CD8-positive, alpha-beta memory T cell (primary cell): ENCODE measurements at regions not wholly inside any gene's neighbourhood (a gene's known extent, or its start where the extent isn't known, plus 50 kb on each side); places are given as distances from the start of the nearest gene placed in this dataset.
"Not testable (repeated sequence)": the region's sequence is repeated elsewhere in the genome, so short reads cannot be mapped to it uniquely, and the experiment has no call there.

Experiments
- CTCF ChIA-PET: fragments of 350-600 bp; sonication (Branson Sonifier 250); formaldehyde crosslinking; loops from one replicate; lab custom pipeline; 2021; ENCODE audit warnings: antibody characterized with exemption; lab: Charles Lee
- POLR2A ChIA-PET: fragments of 350-600 bp; sonication (Branson Sonifier 250); formaldehyde crosslinking; loops from one replicate; lab custom pipeline; 2021; ENCODE audit warnings: antibody characterized with exemption; lab: Charles Lee
- DNase-seq, 5 donors: peaks; one replicate each; pipeline versions ENCODE4 v3.0.0 to v3.0.0-alpha.2; 2020 to 2022; ENCODE audit warnings: mixed read lengths in 1 of 5
- H3K27ac ChIP-seq: one replicate; pipeline ENCODE4 v1.7.0; 2013; ENCODE audit warnings: low read depth, mild to moderate bottlenecking, low read length, moderate library complexity
- H3K27me3 ChIP-seq: 2 replicates; pipeline ENCODE4 v1.7.0; 2013; ENCODE audit warnings: low read length, mild to moderate bottlenecking; ENCODE audit not compliant: insufficient read depth, poor library complexity, severe bottlenecking
- H3K36me3 ChIP-seq: 2 replicates; pipeline ENCODE4 v1.7.0; 2013; ENCODE audit warnings: mild to moderate bottlenecking, low read length, moderate library complexity; ENCODE audit not compliant: insufficient read depth
- H3K4me1 ChIP-seq: 2 replicates; pipeline ENCODE4 v1.7.0; 2013; ENCODE audit warnings: mild to moderate bottlenecking, low read length, moderate library complexity; ENCODE audit not compliant: insufficient read depth
- H3K4me3 ChIP-seq: 2 replicates; pipeline ENCODE4 v1.7.0; 2013; ENCODE audit warnings: mild to moderate bottlenecking, low read length
- H3K9me3 ChIP-seq: 2 replicates; pipeline ENCODE4 v1.7.0; 2013; ENCODE audit warnings: mild to moderate bottlenecking, low read length
- H3K27ac Mint-ChIP-seq, 8 donors: one replicate each; pipeline ENCODE4 v1.8.0; 2020 to 2021; ENCODE audit warnings: mixed read lengths in 8 of 8, mild to moderate bottlenecking in 6 of 8, inconsistent platforms in 3 of 8, moderate library complexity in 3 of 8
- H3K27me3 Mint-ChIP-seq, 2 donors: one replicate each; pipeline ENCODE4 v1.8.0; 2020 to 2021; ENCODE audit warnings: mixed read lengths in 2 of 2, mild to moderate bottlenecking in 1 of 2, moderate library complexity in 1 of 2
- H3K36me3 Mint-ChIP-seq, 3 donors: one replicate each; pipeline ENCODE4 v1.8.0; 2020 to 2021; ENCODE audit warnings: mixed read lengths in 3 of 3, inconsistent platforms in 1 of 3, mild to moderate bottlenecking in 1 of 3
- H3K4me1 Mint-ChIP-seq, 3 donors: one replicate each; pipeline ENCODE4 v1.8.0; 2020 to 2021; ENCODE audit warnings: mixed read lengths in 3 of 3, inconsistent platforms in 1 of 3, mild to moderate bottlenecking in 1 of 3
- H3K4me3 Mint-ChIP-seq, 7 donors: one replicate each; pipeline ENCODE4 v1.8.0; 2020 to 2021; ENCODE audit warnings: mixed read lengths in 7 of 7, mild to moderate bottlenecking in 6 of 7, moderate library complexity in 4 of 7, inconsistent platforms in 2 of 7
- H3K9me3 Mint-ChIP-seq, 5 donors: one replicate each; pipeline ENCODE4 v1.8.0; 2020 to 2022; ENCODE audit warnings: mixed read lengths in 5 of 5, mild to moderate bottlenecking in 3 of 5, moderate library complexity in 2 of 5, inconsistent platforms in 1 of 5

DNA sequence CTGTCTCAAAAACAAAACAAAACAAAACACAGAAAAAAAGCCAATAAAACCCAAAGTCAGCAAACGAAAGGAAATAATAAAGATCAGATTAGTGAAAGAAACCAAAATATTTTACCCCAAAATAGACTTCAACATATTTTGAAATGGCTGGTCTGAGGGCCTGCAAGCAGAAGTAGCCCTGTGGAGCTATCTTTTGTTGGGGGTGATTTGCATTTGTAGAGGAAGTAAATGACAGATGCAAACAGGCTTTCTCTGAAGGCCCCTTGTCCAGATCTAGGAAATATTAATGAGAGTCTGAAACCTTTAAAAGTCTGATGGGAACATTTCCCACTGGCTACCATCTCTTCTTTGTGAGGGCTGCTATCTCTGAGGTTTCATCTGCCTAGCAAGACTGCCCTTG lies 74.0 kb downstream of the GCNT4 start:
- CTCF ChIA-PET: interaction anchor here (1.1 kb wide), 1 partner anchor 72 kb away, joined by 3 read pairs; no protein-coding TSS in a partner anchor
- no peak for DNase-seq

GRCh38 chr5:74977471-74977870 lies 74.9 kb downstream of the GCNT4 start:
- no peak overlapping the region for H3K4me3 ChIP-seq
- ChIA-PET CTCF (no interaction called here), POLR2A (no interaction called here)
- H3K36me3 ChIP-seq: no peaks in the 10 kb centered on the region
- H3K9me3 ChIP-seq: no peaks in the 10 kb centered on the region
- no peaks in the 10 kb centered on the region for H3K27me3 ChIP-seq
- peaks cover 47% of the 10 kb centered on the region for H3K4me1 ChIP-seq
- Mint-ChIP-seq H3K27ac (peak overlapping the region in 4 of 8 donors; percentile 12 to 89 (median 60)), H3K27me3 (no peaks in the 10 kb centered on the region), H3K36me3 (peaks cover 0 to 12% (median 3%) of the 10 kb centered on the region in 3 donors), H3K4me3 (peak overlapping the region in 4 of 7 donors; percentile 12 to 40 (median 32)), H3K4me1 (peaks cover 52 to 62% (median 57%) of the 10 kb centered on the region in 3 donors), H3K9me3 (peaks cover 0 to 8% (median 0%) of the 10 kb centered on the region in 5 donors)
- no peak overlapping the region for H3K27ac ChIP-seq
- no peak for DNase-seq

More for the DNA sequence above, 74.0 kb downstream of the GCNT4 start:
- Histone ChIP-seq H3K27me3 (no peaks in the 10 kb centered on the region), H3K27ac (no peak overlapping the region), H3K4me3 (no peak overlapping the region), H3K9me3 (no peaks in the 10 kb centered on the region), H3K36me3 (no peaks in the 10 kb centered on the region), H3K4me1 (peaks cover 41% of the 10 kb centered on the region)
- POLR2A ChIA-PET: no interaction called here
- Mint-ChIP-seq H3K27ac (peak overlapping the region in 2 of 8 donors; percentile 13 to 78), H3K27me3 (no peaks in the 10 kb centered on the region), H3K4me1 (peaks cover 47 to 53% (median 51%) of the 10 kb centered on the region in 3 donors), H3K9me3 (peaks cover 0 to 8% (median 0%) of the 10 kb centered on the region in 5 donors), H3K36me3 (peaks cover 0 to 12% (median 3%) of the 10 kb centered on the region in 3 donors), H3K4me3 (peak overlapping the region in 1 of 7 donors; percentile 20)

- Mint-ChIP-seq H3K36me3 (peaks cover 0 to 12% (median 3%) of the 10 kb centered on the region in 3 donors), H3K4me3 (peak overlapping the region in 1 of 7 donors; percentile 2), H3K9me3 (peaks cover 0 to 8% (median 0%) of the 10 kb centered on the region in 5 donors), H3K27ac (peak overlapping the region in 2 of 8 donors; percentile 74 to 89), H3K4me1 (peaks cover 52 to 68% (median 65%) of the 10 kb centered on the region in 3 donors), H3K27me3 (no peaks in the 10 kb centered on the region)
- peaks cover 47% of the 10 kb centered on the region for H3K4me1 ChIP-seq
- CTCF ChIA-PET: no interaction called here
- DNase-seq: no peak
- no peak overlapping the region for H3K27ac ChIP-seq
- H3K27me3 ChIP-seq: no peaks in the 10 kb centered on the region
- H3K9me3 ChIP-seq: no peaks in the 10 kb centered on the region
- H3K4me3 ChIP-seq: no peak overlapping the region
- H3K36me3 ChIP-seq: no peaks in the 10 kb centered on the region
- POLR2A ChIA-PET: interaction anchor here (0.5 kb wide), 1 partner anchor 1154 kb away, joined by 3 read pairs; no protein-coding TSS in a partner anchor
Measured at GRCh38 chr5:74976651-74977050, 75.7 kb downstream of the GCNT4 start.

DNA sequence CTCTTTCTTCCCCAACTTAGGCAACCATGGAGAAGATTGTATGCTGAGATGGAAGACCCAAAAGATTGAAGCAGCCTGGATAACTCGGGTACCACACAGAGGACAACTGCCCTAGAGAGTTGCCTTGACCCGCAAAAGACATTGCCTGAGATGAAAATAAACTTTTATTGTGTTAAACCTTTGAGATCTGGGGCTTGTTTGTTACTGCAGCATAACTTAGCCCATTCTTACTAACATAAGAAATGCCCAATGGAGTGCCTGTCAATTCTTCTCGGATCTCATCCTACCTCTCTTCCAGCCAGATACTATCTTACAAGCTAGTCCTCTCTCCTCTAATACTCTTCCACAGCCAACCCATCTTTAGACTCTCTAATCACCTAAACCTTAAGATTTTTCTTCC lies 76.8 kb downstream of the GCNT4 start:
- Mint-ChIP-seq H3K4me3 (peak overlapping the region in 4 of 7 donors; percentile 9 to 60 (median 32)), H3K4me1 (peaks cover 52 to 72% (median 65%) of the 10 kb centered on the region in 3 donors), H3K36me3 (peaks cover 0 to 12% (median 3%) of the 10 kb centered on the region in 3 donors), H3K27ac (peak overlapping the region; percentile 81 to 99 (median 92)), H3K9me3 (peaks cover 0 to 8% (median 0%) of the 10 kb centered on the region in 5 donors), H3K27me3 (no peaks in the 10 kb centered on the region)
- POLR2A ChIA-PET: no interaction called here
- H3K36me3 ChIP-seq: no peaks in the 10 kb centered on the region
- CTCF ChIA-PET: interaction anchor here (0.9 kb wide), 1 partner anchor 8 kb away, joined by 3 read pairs; no protein-coding TSS in a partner anchor
- no peak for DNase-seq
- no peak overlapping the region for H3K27ac ChIP-seq
- H3K27me3 ChIP-seq: no peaks in the 10 kb centered on the region
- H3K9me3 ChIP-seq: no peaks in the 10 kb centered on the region
- H3K4me1 ChIP-seq: peaks cover 47% of the 10 kb centered on the region
- no peak overlapping the region for H3K4me3 ChIP-seq

DNA sequence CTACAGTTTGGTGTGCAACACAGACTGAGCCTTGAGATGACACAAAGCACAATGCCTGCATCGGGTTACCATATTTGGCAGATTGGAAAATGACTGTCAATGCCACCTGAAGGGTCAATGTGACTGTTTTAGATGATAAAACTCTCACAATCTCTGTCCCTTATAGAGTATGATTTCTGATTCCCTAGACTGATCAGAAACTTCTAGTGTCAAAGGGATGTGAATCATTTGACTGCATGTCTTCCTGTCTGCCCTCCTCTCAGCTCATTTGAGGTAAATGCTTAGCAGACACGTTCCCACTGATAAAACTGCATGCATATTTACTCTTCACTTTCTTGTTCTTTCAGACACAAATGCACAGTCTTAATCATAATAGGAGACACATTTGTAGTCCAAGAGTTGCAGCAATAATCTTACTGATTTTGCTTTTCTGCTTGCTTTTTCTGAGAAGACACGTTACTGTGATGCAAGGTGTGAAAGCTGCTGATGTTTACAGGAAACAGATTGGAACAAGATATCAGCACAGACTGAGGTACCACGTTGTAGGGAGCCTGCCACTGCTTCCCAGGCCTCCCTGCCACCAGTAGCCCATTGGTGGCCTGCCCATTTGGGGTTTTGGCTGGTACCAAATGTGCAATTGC lies 77.8 kb downstream of the GCNT4 start:
- peaks cover 47% of the 10 kb centered on the region for H3K4me1 ChIP-seq
- Mint-ChIP-seq H3K27me3 (peaks cover 0 to 2% of the 10 kb centered on the region in 2 donors), H3K4me3 (peak overlapping the region in 6 of 7 donors; percentile 26 to 60 (median 52)), H3K27ac (peak overlapping the region; percentile 81 to 99 (median 92)), H3K36me3 (peaks cover 0 to 12% (median 3%) of the 10 kb centered on the region in 3 donors), H3K4me1 (peaks cover 52 to 72% (median 65%) of the 10 kb centered on the region in 3 donors), H3K9me3 (peaks cover 0 to 8% (median 0%) of the 10 kb centered on the region in 5 donors)
- POLR2A ChIA-PET: no interaction called here
- peak overlapping the region; percentile 14 for H3K27ac ChIP-seq
- no peaks in the 10 kb centered on the region for H3K36me3 ChIP-seq
- no peaks in the 10 kb centered on the region for H3K9me3 ChIP-seq
- peak in 4 of 5 donors; percentile 8 to 59 (median 37) for DNase-seq
- H3K27me3 ChIP-seq: no peaks in the 10 kb centered on the region
- no peak overlapping the region for H3K4me3 ChIP-seq
- CTCF ChIA-PET: interaction anchor here (0.9 kb wide), 1 partner anchor 9 kb away, joined by 3 read pairs; no protein-coding TSS in a partner anchor

- no peak for DNase-seq
- Mint-ChIP-seq H3K9me3 (peaks cover 0 to 8% (median 0%) of the 10 kb centered on the region in 5 donors), H3K36me3 (peaks cover 0 to 9% (median 1%) of the 10 kb centered on the region in 3 donors), H3K4me1 (peaks cover 51 to 71% (median 64%) of the 10 kb centered on the region in 3 donors), H3K27me3 (peaks cover 0 to 3% of the 10 kb centered on the region in 2 donors), H3K27ac (peak overlapping the region; percentile 81 to 99 (median 92)), H3K4me3 (peak overlapping the region in 2 of 7 donors; percentile 21 to 66)
- no peaks in the 10 kb centered on the region for H3K9me3 ChIP-seq
- peak overlapping the region; percentile 21 for H3K27ac ChIP-seq
- no peaks in the 10 kb centered on the region for H3K27me3 ChIP-seq
- POLR2A ChIA-PET: no interaction called here
- CTCF ChIA-PET: no interaction called here
- H3K4me3 ChIP-seq: no peak overlapping the region
- H3K36me3 ChIP-seq: no peaks in the 10 kb centered on the region
- peaks cover 47% of the 10 kb centered on the region for H3K4me1 ChIP-seq
Measured at GRCh38 chr5:74973694-74974093, 78.7 kb downstream of the GCNT4 start.

DNA sequence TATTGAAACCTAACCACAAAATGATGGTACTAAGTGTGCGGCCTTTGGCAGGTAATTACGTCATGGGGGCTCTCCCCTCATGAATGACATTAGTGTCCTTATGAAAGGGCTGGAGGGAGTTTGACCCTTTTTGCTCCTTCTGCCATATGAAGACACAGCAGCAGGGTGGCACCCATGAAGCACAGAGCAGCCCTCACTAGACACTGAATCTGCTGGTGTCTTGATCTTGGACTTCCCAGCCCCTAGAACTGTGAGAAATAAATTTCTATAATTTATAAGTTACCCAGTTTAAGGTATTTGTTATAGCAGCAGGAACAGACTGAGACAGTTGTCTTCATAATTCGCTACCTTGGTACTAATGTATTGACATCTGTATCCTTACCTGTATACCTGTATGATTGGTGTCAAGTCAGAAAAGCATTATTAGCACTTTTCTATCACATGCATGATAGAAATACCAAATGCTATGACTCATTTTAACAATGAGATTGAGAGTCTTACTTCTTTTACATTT lies 80.4 kb downstream of the GCNT4 start:
- POLR2A ChIA-PET: no interaction called here
- no peak overlapping the region for H3K27ac ChIP-seq
- H3K4me1 Mint-ChIP-seq: peaks cover 41 to 55% (median 51%) of the 10 kb centered on the region in 3 donors
- no peak overlapping the region for H3K4me3 ChIP-seq
- H3K9me3 ChIP-seq: no peaks in the 10 kb centered on the region
- H3K4me1 ChIP-seq: peaks cover 39% of the 10 kb centered on the region
- H3K4me3 Mint-ChIP-seq: no peak overlapping the region
- CTCF ChIA-PET: no interaction called here
- H3K27me3 ChIP-seq: no peaks in the 10 kb centered on the region
- peaks cover 0 to 8% (median 0%) of the 10 kb centered on the region in 3 donors for H3K36me3 Mint-ChIP-seq
- no peak for DNase-seq
- H3K27ac Mint-ChIP-seq: peak overlapping the region; percentile 37 to 99 (median 78)
- H3K9me3 Mint-ChIP-seq: peaks cover 0 to 8% (median 0%) of the 10 kb centered on the region in 5 donors
- H3K36me3 ChIP-seq: no peaks in the 10 kb centered on the region
- H3K27me3 Mint-ChIP-seq: peaks cover 0 to 3% of the 10 kb centered on the region in 2 donors

GRCh38 chr5:74970891-74971290 lies 81.5 kb downstream of the GCNT4 start:
- not testable (repeated sequence) for H3K27me3 Mint-ChIP-seq

More at GRCh38 chr5:74970891-74971290, 81.5 kb downstream of the GCNT4 start:
- POLR2A ChIA-PET: interaction anchor here (0.5 kb wide), 1 partner anchor 134 kb away, joined by 3 read pairs; no protein-coding TSS in a partner anchor
- H3K36me3 ChIP-seq, H3K9me3 Mint-ChIP-seq, CTCF ChIA-PET, DNase-seq, H3K27ac ChIP-seq, H3K4me3 ChIP-seq, H3K36me3 Mint-ChIP-seq, H3K9me3 ChIP-seq, H3K27me3 ChIP-seq: not testable (repeated sequence)
- Mint-ChIP-seq H3K4me3 (peak overlapping the region in 1 of 7 donors; percentile 13), H3K27ac (peak overlapping the region in 5 of 8 donors; percentile 34 to 89 (median 54)), H3K4me1 (peaks cover 31 to 44% (median 40%) of the 10 kb centered on the region in 3 donors)
- peaks cover 30% of the 10 kb centered on the region for H3K4me1 ChIP-seq
